ENCODE measurements at regions not wholly inside any gene's neighbourhood (a gene's known extent, or its start where the extent isn't known, plus 50 kb on each side); places are given as distances from the start of the nearest gene placed in this dataset.
"Not testable (repeated sequence)": the region's sequence is repeated elsewhere in the genome, so short reads cannot be mapped to it uniquely, and the experiment has no call there.

DNA sequence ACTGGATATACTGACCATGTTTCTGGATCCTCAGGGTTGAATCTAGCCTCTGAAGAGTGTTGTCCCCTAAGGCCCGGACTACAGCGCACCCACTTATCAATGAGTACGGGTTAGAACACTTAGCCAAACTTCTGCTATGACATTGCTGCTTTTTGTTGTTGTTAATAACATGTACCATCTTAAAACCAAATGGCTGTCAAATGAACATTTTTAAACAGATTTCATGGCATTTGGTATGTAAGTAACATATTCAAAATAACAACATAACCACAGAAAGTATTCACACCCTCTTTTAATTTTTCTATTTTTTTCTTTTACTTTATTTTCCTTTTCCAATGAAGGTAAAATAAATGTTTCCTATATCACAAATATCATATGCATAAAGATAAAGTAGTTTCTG, 1292.5 kb upstream of the TENM4 start:
- ATAC-seq (no peak), DNase-seq (ENCODE audit: low spot score) (no peak)

- no peak for DNase-seq (ENCODE audit: low spot score)
- ATAC-seq: no peak
Observed at GRCh38 chr11:80727315-80727714, 1286.5 kb upstream of the TENM4 start.

DNA sequence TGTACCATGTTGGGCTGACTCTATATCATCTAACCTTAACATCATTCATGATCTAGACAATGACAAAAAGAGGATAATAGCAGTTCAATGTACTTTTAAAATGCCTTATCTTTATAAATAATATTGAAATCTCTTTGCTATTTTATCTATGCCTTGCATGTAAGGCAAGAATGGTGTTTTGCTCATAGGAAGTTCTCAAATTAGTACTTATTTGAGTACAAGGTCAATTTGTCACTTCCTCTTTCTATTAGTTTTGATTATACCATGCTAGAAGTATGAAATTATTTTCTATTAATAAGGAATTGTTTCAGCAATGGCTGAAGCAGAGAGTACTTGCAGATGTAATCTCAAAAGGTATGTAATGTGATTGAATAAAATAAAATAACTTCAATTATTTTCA, 1285.4 kb upstream of the TENM4 start:
- ATAC-seq: no peak
- DNase-seq (ENCODE audit: low spot score): no peak

GRCh38 chr11:80724366-80724765, 1283.5 kb upstream of the TENM4 start:
- ATAC-seq (no peak), DNase-seq (ENCODE audit: low spot score) (no peak)

DNA sequence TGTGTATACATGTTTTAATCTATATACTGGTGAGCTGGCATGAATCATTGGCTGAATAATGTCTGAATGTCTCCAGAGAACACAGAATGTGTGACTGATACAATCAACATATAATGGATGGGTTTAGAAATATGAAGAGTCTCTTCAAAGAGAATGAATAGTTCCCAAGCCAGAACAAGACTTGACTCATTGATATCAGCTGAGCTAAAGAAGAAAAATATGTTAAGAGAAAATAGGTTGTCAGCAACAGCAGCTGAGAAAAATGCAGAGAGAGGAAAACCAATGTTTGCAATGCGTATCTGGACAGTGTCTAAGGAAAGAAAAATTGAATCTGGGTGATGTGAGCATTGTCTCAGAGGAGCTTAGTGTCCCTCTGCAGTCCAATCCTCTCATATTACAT, 1281.8 kb upstream of the TENM4 start:
- no peak for DNase-seq (ENCODE audit: low spot score)
- ATAC-seq: no peak

GRCh38 chr11:80720295-80720694, 1279.5 kb upstream of the TENM4 start:
- no peak for DNase-seq (ENCODE audit: low spot score)
- no peak for ATAC-seq

DNA sequence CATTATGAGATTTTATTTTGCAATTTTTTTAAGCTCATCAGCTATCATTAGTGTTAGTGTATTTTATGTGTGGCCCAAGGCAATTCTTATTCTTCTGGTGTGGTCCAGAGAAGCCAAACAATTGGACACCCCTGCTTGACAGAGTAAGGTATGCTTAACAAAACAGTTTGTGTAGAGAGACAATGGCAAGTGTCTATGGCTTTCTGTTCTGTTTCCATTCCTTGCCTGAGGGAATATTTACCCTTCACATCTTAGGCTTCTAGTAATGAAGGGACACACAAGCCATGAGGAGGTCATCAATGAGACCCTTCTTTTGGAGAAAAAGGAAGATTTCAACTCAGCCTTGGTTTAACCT, 1278.4 kb upstream of the TENM4 start:
- DNase-seq (ENCODE audit: low spot score) (no peak), ATAC-seq (no peak)

DNA sequence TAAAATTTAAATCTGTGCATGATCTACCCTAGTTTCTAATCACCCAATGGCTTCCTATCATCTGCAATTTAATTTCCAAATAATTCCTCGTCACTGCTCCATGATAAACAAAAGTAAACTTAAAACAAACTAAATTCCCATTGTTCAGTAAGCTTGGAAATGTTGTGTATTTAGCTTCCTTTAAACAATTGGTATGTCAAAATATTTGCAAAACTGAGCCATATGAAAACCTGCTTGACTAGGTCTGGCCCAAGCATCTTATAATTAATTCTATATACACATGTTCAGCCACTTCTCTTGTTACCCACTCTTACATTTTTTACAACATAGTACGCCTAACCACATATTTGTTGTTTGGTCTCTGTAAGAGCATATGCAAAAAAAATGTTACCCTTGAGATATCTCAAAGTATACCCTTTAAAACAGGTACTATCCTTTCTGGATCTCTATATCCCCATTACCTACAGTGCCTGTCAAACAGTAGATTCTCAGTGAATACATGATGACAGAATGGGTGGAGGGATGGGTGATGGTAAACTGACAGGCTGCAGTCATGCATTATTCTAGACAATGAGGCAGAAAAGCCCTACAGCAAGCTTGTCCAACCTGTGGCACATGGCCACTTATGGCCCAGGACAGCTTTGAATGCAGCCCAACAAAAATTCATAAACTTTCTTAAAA, 1277.9 kb upstream of the TENM4 start:
- ATAC-seq: no peak

GRCh38 chr11:80702264-80702663, 1261.4 kb upstream of the TENM4 start:
- ATAC-seq (no peak), DNase-seq (ENCODE audit: low spot score) (no peak)

More for the DNA sequence above, 1277.9 kb upstream of the TENM4 start:
- no peak for DNase-seq (ENCODE audit: low spot score)

GRCh38 chr11:80700386-80700785, 1259.6 kb upstream of the TENM4 start:
- no peak for ATAC-seq
- no peak for DNase-seq (ENCODE audit: low spot score)

GRCh38 chr11:80699406-80700177, 1258.8 kb upstream of the TENM4 start:
- ATAC-seq; DNase-seq (ENCODE audit: low spot score): not testable (repeated sequence)

DNA sequence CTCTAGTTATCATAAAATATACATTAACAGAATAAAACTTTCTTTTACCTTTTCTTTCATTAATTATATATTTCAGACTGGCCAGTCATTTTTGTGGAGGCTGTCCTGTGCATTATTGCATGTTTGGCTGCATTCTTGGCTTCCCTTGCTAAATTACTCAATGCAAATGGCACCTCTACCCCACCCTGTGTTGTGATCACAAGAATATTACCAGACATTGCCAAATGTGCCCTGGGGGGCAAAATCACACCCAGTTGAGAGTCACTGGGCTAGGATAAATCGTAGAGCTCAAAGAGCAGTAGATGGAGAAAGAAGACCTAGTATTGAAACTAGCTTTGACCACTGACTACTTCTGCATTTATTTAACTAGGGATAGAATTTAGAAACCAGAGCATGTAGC, 1257.8 kb upstream of the TENM4 start:
- DNase-seq (ENCODE audit: low spot score) (no peak), ATAC-seq (no peak)

DNA sequence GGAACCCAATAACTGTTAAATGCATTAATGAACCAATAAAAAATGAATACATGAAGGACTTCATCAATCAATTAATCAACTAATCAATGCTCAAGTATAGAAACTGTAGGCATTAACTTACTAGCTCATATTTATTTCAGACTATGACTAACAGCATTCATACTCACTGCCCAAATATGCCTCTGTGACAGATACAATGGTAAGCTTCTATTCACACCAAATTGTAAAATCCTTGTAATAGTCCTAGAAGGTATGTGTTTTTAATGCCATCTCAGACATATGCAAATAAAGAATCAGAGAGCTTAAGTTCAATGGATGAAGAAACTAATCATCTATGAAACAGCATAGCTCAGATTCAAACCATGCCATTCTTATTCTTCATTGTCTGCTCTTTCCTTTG, 1253.6 kb upstream of the TENM4 start:
- ATAC-seq (no peak), DNase-seq (ENCODE audit: low spot score) (no peak)

GRCh38 chr11:80687941-80688340, 1247.1 kb upstream of the TENM4 start:
- ATAC-seq (no peak), DNase-seq (ENCODE audit: low spot score) (no peak)

DNA sequence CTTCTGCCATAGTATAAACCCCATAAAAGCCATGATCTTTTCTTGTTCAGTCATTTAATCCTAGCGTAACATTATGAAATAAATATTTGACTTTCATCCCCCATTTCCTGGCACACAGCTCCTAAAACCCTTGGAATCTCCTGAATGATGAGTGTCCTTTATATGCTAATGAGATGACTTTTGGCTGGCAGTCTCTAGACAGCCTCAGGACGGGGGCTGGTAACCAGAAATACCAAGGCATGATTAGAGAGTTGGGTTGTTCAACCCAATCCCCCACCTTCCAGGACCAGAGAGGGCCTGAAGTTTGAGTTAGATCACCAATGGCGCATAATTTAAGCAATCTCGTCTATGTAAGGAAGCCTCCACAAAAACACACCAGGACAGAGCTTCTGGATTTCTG, 1246.1 kb upstream of the TENM4 start:
- ATAC-seq (no peak), DNase-seq (ENCODE audit: low spot score) (no peak)

DNA sequence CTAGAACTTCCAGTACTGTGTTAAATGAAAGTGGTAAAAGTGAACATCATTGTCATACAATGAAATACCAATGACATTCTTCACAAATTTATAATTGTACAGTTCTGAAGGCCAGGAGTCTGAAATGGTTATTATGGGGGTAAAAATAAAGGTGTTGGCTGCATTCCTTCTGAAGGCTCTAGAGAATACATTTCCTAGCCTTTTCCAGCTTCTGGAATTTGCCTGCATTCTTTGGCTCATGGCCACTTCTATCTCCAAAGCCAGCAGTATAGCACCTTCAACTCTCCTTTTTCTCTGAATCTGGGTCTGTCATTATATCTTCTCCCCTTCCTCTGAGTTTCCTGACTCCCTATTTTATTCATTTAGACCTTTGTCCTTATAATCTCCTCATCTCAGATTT, 1232.7 kb upstream of the TENM4 start:
- DNase-seq (ENCODE audit: low spot score): no peak

GRCh38 chr11:80669620-80670019, 1228.8 kb upstream of the TENM4 start:
- DNase-seq (ENCODE audit: low spot score): no peak
- no peak for ATAC-seq

More for the DNA sequence above, 1232.7 kb upstream of the TENM4 start:
- no peak for ATAC-seq

DNA sequence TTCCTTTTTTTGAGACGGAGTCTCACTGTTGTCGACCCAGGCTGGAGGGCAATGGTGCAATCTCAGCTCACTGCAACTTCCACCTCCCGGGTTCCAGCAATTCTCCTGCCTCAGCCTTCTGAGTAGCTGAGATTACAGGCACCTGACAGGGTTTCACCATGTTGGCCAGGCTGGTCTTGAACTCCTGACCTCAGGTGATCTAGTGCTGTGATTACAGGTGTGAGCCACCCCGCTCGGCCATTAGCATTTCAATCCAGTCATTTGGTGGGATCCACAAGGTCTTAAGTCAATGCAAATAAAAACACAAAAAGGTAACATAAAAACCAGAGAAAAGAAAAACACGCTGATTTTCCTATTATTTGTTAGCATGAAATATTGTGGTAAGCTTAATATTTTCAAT, 1227.2 kb upstream of the TENM4 start:
- ATAC-seq: no peak

DNA sequence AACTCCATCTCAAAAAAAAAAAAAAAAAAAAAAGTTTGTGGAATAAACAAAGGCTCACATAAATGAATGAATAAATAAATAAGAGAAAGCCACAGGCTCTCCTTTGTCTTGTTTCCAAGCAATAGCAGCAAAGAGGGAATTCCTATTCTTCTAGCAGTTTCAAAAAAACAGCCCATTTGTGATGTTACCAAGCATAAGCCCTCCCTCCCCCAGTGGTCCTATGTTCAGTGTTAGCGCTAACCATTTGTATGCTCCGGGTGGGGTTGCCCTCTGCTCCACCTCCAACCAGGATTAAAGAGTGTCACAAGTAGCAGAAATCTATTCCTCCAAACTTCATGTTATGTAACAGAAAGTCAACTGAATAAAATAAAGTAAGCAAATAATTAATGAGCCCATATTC, 1215.0 kb upstream of the TENM4 start:
- DNase-seq (ENCODE audit: low spot score): no peak
- ATAC-seq: no peak

More for the DNA sequence above, 1227.2 kb upstream of the TENM4 start:
- DNase-seq (ENCODE audit: low spot score): no peak

DNA sequence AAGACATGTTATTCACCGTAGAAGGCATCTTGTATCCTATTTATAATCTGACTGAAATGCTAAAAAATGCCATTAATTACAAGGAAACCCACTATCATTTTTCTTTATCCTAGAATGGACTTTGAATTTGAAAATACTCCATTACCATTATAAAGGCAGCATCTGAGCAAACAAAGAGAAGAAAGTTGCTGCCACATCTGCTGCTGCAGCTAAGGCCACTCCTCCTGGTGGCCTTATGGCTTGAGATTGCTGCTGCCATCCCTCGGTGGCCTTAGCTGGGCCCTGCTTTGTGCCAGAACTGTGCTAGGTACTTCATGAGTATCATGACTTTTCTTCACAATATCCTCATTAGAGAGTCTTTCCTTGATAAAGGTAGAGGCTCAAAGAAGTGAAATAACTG, 1210.1 kb upstream of the TENM4 start:
- no peak for ATAC-seq
- no peak for DNase-seq (ENCODE audit: low spot score)

DNA sequence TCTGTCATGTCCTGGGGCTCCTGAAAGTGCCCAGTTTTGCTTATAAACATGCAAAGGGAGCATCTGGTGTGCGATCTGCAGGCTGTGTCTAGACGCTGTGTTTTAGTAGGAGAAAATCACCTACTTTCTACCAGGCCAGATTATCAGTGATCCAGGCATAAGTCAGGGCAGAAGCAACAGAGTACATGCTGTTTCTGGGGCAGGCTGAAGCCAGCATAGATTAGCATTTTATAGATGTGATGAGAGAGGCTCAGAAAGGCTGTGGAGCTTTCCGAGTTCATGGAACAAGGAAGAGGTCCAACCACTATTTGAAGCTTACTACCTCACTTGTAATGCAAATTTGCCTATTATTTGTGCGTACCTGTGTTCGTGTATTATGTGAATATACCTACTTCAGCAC, 1208.4 kb upstream of the TENM4 start:
- DNase-seq (ENCODE audit: low spot score): no peak
- no peak for ATAC-seq

DNA sequence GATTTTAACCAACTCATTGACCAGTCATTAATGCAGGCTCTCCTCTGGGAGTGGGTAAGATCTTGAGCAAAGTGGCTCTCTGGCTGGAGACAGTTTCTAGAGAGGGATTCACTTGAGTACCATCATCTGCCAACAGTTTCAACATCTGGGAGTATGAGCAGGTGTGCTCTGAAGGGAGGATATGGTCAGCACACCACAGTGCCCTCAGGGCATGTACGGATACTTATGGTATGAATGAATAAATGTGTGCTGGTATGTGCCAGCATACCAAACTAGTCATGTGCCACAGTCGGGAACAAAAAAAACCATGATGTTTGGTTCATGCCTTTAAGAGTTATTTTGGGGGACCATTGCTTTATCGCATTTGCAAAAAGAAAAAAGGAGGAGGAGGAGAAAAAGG, 1197.5 kb upstream of the TENM4 start:
- ATAC-seq: no peak
- DNase-seq (ENCODE audit: low spot score): no peak

- ATAC-seq (no peak), DNase-seq (ENCODE audit: low spot score) (no peak)
Observed at GRCh38 chr11:80637571-80637970, 1196.7 kb upstream of the TENM4 start.

Measured in left lobe of liver (tissue), 2 donors.